Thoracic aorta (tissue), 2 donors: ENCODE measurements at regions not wholly inside any gene's neighbourhood (a gene's known extent, or its start where the extent isn't known, plus 50 kb on each side); places are given as distances from the start of the nearest gene placed in this dataset.

Experiments used
- ATAC-seq: fragments of 150-250 bp; one replicate; pipeline ENCODE4 v1.8.0; 2017; ENCODE audit warnings: low read depth; ENCODE audit not compliant: insufficient number of reproducible peaks, low FRiP score
- DNase-seq: peaks from one replicate; pipeline ENCODE4 v3.0.0-alpha.2; 2020; ENCODE audit warnings: low spot score
- H3K27ac ChIP-seq, 2 donors: fragments of 200-600 bp; sonication (generic); 1 replicate in 1 of 2; 2 replicates in 1 of 2; pipeline ENCODE4 v1.5.1; 2016; ENCODE audit warnings: mild to moderate bottlenecking in 2 of 2, moderate library complexity in 2 of 2
- H3K27me3 ChIP-seq: fragments of 200-600 bp; sonication (generic); replicated peaks from 2 replicates; pipeline ENCODE4 v1.6.0; 2016; ENCODE audit warnings: mild to moderate bottlenecking; ENCODE audit not compliant: insufficient read depth
- H3K36me3 ChIP-seq: fragments of 200-600 bp; sonication (generic); one replicate; pipeline ENCODE4 v1.5.1; 2016
- H3K4me1 ChIP-seq, 2 donors: fragments of 200-600 bp; sonication (generic); 1 replicate in 1 of 2; 2 replicates in 1 of 2; pipeline versions ENCODE4 v1.5.1 to v1.6.0; 2016; ENCODE audit warnings: low read depth in 2 of 2, mild to moderate bottlenecking in 1 of 2; ENCODE audit not compliant: control insufficient read depth in 1 of 2
- H3K4me3 ChIP-seq: fragments of 200-600 bp; sonication (generic); 2 replicates; pipeline ENCODE4 v1.5.1; 2016; ENCODE audit warnings: mild to moderate bottlenecking
- H3K9me3 ChIP-seq: fragments of 200-600 bp; sonication (generic); 2 replicates; pipeline ENCODE4 v1.5.1; 2016
- CTCF ChIP-seq: fragments of 200-600 bp; sonication (generic); IDR thresholded peaks from one replicate; pipeline ENCODE4 v1.5.1; 2019; ENCODE audit warnings: antibody characterized with exemption

GRCh38 chr1:229945795-229946194 is 121.2 kb upstream of the GALNT2 start:
- DNase-seq (no peak), ATAC-seq (no peak)
- Histone ChIP-seq H3K4me3 (no peak overlapping the region), H3K9me3 (no peaks in the 10 kb centered on the region), H3K36me3 (no peaks in the 10 kb centered on the region), H3K4me1 (peaks cover 0 to 15% of the 10 kb centered on the region in 2 donors), H3K27ac (no peak overlapping the region), H3K27me3 (no peaks in the 10 kb centered on the region)
- no peak for TF ChIP-seq CTCF

DNA sequence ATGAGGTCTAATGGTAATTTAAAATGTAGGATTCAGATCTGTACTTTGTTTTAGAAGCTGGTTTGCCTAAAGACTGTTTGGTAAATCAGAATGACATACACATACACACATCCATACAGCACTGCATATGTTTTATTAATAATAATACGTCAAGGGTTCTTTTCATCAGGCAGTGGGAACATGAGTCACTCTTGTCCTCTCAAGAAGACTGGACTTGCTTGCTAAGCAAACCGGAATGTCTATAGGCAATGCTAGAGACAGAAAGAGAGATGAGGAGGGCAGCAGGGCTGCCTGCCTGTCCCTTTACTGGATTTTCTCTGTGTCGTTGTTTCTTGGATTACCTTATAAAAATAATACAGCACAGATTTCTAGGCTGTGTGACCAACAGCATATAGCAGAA is 119.1 kb upstream of the GALNT2 start:
- no peaks in the 10 kb centered on the region for H3K27me3 ChIP-seq

GRCh38 chr1:229948438-229948837 is 118.6 kb upstream of the GALNT2 start:
- no peak for TF ChIP-seq CTCF
- DNase-seq: no peak
- no peaks in the 10 kb centered on the region for H3K4me1 ChIP-seq
- ATAC-seq: no peak
- H3K36me3 ChIP-seq: no peaks in the 10 kb centered on the region
- no peak overlapping the region for H3K27ac ChIP-seq
- no peaks in the 10 kb centered on the region for H3K9me3 ChIP-seq
- no peaks in the 10 kb centered on the region for H3K27me3 ChIP-seq
- H3K4me3 ChIP-seq: no peak overlapping the region

More for the DNA sequence above, 119.1 kb upstream of the GALNT2 start:
- TF ChIP-seq CTCF: no peak
- ATAC-seq (no peak), DNase-seq (no peak)
- no peaks in the 10 kb centered on the region for H3K9me3 ChIP-seq
- no peak overlapping the region for H3K27ac ChIP-seq
- no peaks in the 10 kb centered on the region for H3K36me3 ChIP-seq
- H3K4me3 ChIP-seq: no peak overlapping the region
- H3K4me1 ChIP-seq: no peaks in the 10 kb centered on the region

DNA sequence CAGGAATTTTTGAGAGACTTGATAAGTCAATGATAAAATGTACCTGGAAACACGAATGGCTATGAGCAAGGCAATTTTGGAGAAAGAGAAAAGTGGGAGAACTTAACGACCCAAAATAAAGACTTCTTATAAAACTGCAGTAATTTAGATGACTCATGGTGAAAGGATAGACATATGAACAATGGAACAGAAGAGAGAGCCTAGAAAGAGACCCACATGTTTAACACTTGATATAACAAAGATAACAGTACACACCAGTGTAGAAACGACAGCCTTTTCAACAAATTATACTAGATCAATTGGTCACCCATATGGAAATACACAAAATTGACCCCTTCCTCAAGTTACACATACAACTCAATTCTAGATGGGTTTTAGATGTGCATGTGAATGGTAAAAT is 117.5 kb upstream of the GALNT2 start:
- no peak for ATAC-seq

DNA sequence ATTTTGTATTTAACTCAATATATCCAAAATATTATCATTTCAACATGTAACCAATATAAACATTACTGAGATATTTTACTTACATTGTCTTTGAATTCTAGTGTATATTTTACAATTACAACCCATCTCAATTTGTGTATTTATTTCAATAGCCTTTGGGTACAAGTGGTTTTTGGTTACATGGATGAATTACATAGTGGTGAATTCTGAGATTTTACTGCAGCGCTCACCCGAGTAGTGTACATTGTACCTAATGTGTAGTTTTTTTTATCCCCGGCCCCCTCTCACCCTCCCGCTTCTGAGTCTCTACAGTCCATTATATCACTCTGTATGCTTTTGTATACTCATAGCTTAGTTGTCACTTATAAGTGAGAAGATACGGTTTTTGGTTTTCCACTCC is 117.0 kb upstream of the GALNT2 start:
- H3K4me1 ChIP-seq: no peaks in the 10 kb centered on the region
- H3K9me3 ChIP-seq: no peaks in the 10 kb centered on the region
- H3K4me3 ChIP-seq: no peak overlapping the region
- H3K27ac ChIP-seq: no peak overlapping the region
- ATAC-seq (no peak), DNase-seq (no peak)
- H3K27me3 ChIP-seq: no peaks in the 10 kb centered on the region
- no peaks in the 10 kb centered on the region for H3K36me3 ChIP-seq
- no peak for TF ChIP-seq CTCF

More for the DNA sequence above, 117.5 kb upstream of the GALNT2 start:
- Histone ChIP-seq H3K27ac (no peak overlapping the region), H3K4me1 (no peaks in the 10 kb centered on the region), H3K4me3 (no peak overlapping the region), H3K36me3 (no peaks in the 10 kb centered on the region), H3K9me3 (no peaks in the 10 kb centered on the region), H3K27me3 (no peaks in the 10 kb centered on the region)
- no peak for TF ChIP-seq CTCF
- DNase-seq: no peak
